ENCODE measurements at regions not wholly inside any gene's neighbourhood (a gene's known extent, or its start where the extent isn't known, plus 50 kb on each side); places are given as distances from the start of the nearest gene placed in this dataset.
"Not testable (repeated sequence)": the region's sequence is repeated elsewhere in the genome, so short reads cannot be mapped to it uniquely, and the experiment has no call there.

DNA sequence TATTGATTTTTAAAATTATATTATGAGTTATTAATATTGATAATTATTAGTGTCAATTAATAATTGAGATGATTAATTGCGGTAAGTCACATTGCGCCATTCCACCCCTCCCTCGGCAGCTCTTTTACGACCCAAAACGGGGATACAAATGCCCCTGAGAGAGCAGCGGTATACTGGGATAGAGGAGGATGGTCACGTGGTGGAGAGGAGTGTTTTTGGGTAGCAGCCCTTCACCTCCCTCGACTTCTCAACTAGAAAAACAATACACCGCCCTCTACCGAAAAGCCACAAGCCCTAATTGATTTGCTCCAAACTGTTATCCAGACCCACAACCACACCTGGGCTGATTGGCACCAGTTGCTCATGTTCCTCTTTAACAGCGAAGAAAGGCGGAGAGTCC lies 71.0 kb downstream of the DAPL1 start:
- H4K20me1 ChIP-seq (ENCODE audit: insufficient read depth, low read length); DNase-seq; H3K9me3 ChIP-seq (ENCODE audit: insufficient read depth, low read length, severe bottlenecking); H3K4me2 ChIP-seq (ENCODE audit: insufficient read depth, low read length); H3K4me3 ChIP-seq (ENCODE audit: low read depth in 1 of 2, low read length in 2 of 2); H3K36me3 ChIP-seq (ENCODE audit: insufficient read depth, low read length); H3K27ac ChIP-seq (ENCODE audit: low read length); H2AFZ ChIP-seq (ENCODE audit: low read depth, low read length); H3K79me2 ChIP-seq (ENCODE audit: insufficient read depth, low read length); ATAC-seq (ENCODE audit: insufficient read depth, low read depth); H3K4me1 ChIP-seq (ENCODE audit: insufficient read depth, low read length); H3K9ac ChIP-seq (ENCODE audit: low read depth, low read length); H3K27me3 ChIP-seq (ENCODE audit: insufficient read depth, low read length, poor library complexity): not testable (repeated sequence)

DNA sequence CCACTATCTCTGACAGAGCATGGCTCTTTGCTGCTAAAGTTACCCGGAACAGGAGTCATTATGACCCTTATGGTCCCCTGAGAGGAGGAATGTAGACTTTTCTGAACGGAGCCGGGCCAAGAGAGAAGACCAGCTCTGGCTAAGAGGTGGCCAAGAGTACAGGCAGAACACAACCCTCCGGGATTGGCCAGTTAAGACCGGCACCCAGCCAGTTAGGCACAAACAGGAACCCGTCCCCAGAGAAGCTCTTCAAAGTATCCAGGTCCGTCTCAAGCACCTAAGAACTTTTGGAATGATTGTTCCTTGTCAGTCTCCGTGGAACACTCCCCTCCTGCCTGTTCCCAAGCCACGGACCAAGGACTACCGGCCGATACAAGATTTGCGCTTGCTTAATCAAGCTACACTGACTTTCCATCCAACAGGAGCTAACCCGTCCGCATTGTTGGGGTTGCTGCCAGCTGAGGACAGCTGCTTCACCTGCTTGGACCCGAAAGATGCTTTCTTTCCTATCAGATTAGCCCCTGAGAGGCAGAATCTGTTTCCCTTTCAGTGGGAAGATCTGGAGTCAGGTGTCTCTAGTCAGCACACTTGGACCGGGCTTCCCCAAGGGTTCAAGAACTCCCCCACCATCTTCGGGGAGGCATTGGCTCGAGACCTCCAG lies 72.5 kb downstream of the DAPL1 start:
- not testable (repeated sequence) for ATAC-seq (ENCODE audit: insufficient read depth, low read depth); H3K4me3 ChIP-seq (ENCODE audit: low read depth in 1 of 2, low read length in 2 of 2)

DNA sequence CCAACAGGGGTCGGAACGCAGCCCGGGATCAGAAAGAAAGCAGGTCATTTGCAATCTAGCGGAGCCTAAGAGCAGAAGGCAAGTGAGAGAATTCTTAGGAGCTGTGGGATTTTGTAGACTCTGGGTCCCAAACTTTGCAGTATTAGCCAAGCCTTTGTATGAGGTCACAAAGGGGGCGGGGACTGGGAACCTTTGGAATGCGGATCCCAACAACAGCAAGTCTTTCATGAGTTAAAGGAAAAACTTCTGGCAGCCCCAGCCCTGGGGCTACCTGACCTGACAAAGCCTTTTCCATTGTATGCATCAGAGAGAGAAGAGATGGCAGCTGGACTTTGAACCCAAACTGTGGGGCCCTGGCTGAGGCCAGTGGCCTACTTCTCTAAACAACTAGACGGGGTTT lies 73.3 kb downstream of the DAPL1 start:
- not testable (repeated sequence) for H3K9ac ChIP-seq (ENCODE audit: low read depth, low read length); H3K36me3 ChIP-seq (ENCODE audit: insufficient read depth, low read length); H3K4me2 ChIP-seq (ENCODE audit: insufficient read depth, low read length); H4K20me1 ChIP-seq (ENCODE audit: insufficient read depth, low read length); H3K4me1 ChIP-seq (ENCODE audit: insufficient read depth, low read length); DNase-seq; H2AFZ ChIP-seq (ENCODE audit: low read depth, low read length); ATAC-seq (ENCODE audit: insufficient read depth, low read depth); H3K9me3 ChIP-seq (ENCODE audit: insufficient read depth, low read length, severe bottlenecking); H3K27me3 ChIP-seq (ENCODE audit: insufficient read depth, low read length, poor library complexity); H3K27ac ChIP-seq (ENCODE audit: low read length); H3K79me2 ChIP-seq (ENCODE audit: insufficient read depth, low read length); H3K4me3 ChIP-seq (ENCODE audit: low read depth in 1 of 2, low read length in 2 of 2)

More for the DNA sequence above, 72.5 kb downstream of the DAPL1 start:
- not testable (repeated sequence) for H3K9me3 ChIP-seq (ENCODE audit: insufficient read depth, low read length, severe bottlenecking); H3K36me3 ChIP-seq (ENCODE audit: insufficient read depth, low read length); H3K27ac ChIP-seq (ENCODE audit: low read length); H3K9ac ChIP-seq (ENCODE audit: low read depth, low read length); H3K27me3 ChIP-seq (ENCODE audit: insufficient read depth, low read length, poor library complexity); DNase-seq; H4K20me1 ChIP-seq (ENCODE audit: insufficient read depth, low read length); H3K79me2 ChIP-seq (ENCODE audit: insufficient read depth, low read length); H3K4me2 ChIP-seq (ENCODE audit: insufficient read depth, low read length); H3K4me1 ChIP-seq (ENCODE audit: insufficient read depth, low read length); H2AFZ ChIP-seq (ENCODE audit: low read depth, low read length)

DNA sequence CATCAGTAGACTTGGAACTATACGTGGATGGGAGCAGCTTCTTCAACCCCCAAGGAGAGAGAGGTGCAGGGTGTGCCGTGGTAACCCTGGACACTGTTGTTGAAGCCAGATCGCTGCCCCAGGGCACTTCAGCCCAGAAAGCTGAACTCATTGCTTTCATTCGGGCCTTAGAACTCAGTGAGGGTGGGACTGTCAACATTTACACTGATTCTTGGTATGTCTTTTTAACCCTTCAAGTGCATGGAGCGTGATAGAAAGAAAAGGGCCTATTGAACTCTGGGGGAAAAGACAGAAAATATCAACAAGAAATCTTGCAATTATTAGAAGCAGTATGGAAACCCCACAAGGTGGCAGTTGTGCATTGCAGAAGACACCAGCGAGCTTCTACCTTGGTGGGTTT lies 74.0 kb downstream of the DAPL1 start:
- not testable (repeated sequence) for H4K20me1 ChIP-seq (ENCODE audit: insufficient read depth, low read length); H3K79me2 ChIP-seq (ENCODE audit: insufficient read depth, low read length); ATAC-seq (ENCODE audit: insufficient read depth, low read depth); DNase-seq; H3K9ac ChIP-seq (ENCODE audit: low read depth, low read length); H3K4me2 ChIP-seq (ENCODE audit: insufficient read depth, low read length); H3K4me3 ChIP-seq (ENCODE audit: low read depth in 1 of 2, low read length in 2 of 2); H3K4me1 ChIP-seq (ENCODE audit: insufficient read depth, low read length); H3K9me3 ChIP-seq (ENCODE audit: insufficient read depth, low read length, severe bottlenecking); H3K27me3 ChIP-seq (ENCODE audit: insufficient read depth, low read length, poor library complexity); H3K27ac ChIP-seq (ENCODE audit: low read length); H3K36me3 ChIP-seq (ENCODE audit: insufficient read depth, low read length); H2AFZ ChIP-seq (ENCODE audit: low read depth, low read length)
- TF ChIP-seq, protein P1, sequence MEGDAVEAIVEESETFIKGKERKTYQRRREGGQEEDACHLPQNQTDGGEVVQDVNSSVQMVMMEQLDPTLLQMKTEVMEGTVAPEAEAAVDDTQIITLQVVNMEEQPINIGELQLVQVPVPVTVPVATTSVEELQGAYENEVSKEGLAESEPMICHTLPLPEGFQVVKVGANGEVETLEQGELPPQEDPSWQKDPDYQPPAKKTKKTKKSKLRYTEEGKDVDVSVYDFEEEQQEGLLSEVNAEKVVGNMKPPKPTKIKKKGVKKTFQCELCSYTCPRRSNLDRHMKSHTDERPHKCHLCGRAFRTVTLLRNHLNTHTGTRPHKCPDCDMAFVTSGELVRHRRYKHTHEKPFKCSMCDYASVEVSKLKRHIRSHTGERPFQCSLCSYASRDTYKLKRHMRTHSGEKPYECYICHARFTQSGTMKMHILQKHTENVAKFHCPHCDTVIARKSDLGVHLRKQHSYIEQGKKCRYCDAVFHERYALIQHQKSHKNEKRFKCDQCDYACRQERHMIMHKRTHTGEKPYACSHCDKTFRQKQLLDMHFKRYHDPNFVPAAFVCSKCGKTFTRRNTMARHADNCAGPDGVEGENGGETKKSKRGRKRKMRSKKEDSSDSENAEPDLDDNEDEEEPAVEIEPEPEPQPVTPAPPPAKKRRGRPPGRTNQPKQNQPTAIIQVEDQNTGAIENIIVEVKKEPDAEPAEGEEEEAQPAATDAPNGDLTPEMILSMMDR (IDR thresholded peaks at IDR 0.05; ENCODE audit: borderline replicate concordance, extremely low read depth, low read length, poor library complexity, severe bottlenecking), result peak; percentile 4

DNA sequence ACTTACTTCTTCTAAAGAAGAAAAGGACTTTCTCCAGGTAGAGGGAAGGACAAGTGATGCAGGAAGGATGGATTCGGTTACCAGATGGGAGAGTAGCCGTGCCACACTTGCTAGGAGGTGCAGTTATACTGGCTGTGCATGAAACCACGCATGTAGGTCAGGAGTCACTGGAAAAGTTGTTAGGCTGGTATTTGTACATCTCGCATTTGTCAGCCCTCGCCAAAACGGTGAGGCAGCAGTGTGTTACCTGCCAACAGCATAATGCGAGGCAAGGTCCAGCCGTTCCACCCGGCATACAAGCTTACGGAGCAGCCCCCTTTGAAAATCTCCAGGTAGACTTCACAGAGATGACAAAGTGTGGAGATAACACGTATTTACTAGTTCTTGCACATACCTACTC lies 74.5 kb downstream of the DAPL1 start:
- not testable (repeated sequence) for H3K4me1 ChIP-seq (ENCODE audit: insufficient read depth, low read length); H3K79me2 ChIP-seq (ENCODE audit: insufficient read depth, low read length); H3K36me3 ChIP-seq (ENCODE audit: insufficient read depth, low read length); H3K4me3 ChIP-seq (ENCODE audit: low read depth in 1 of 2, low read length in 2 of 2); H3K4me2 ChIP-seq (ENCODE audit: insufficient read depth, low read length); H3K27me3 ChIP-seq (ENCODE audit: insufficient read depth, low read length, poor library complexity); H3K9me3 ChIP-seq (ENCODE audit: insufficient read depth, low read length, severe bottlenecking); ATAC-seq (ENCODE audit: insufficient read depth, low read depth); H2AFZ ChIP-seq (ENCODE audit: low read depth, low read length); DNase-seq; H3K27ac ChIP-seq (ENCODE audit: low read length); H4K20me1 ChIP-seq (ENCODE audit: insufficient read depth, low read length); H3K9ac ChIP-seq (ENCODE audit: low read depth, low read length)
